Left cardiac atrium (tissue), 4 donors: ENCODE measurements at regions not wholly inside any gene's neighbourhood (a gene's known extent, or its start where the extent isn't known, plus 50 kb on each side); places are given as distances from the start of the nearest gene placed in this dataset.
"Not testable (repeated sequence)": the region's sequence is repeated elsewhere in the genome, so short reads cannot be mapped to it uniquely, and the experiment has no call there.

ENCODE experiments used
- ATAC-seq, 2 donors: fragments of 200-7000 bp; cut with Tn5 transposase; one replicate each; pipeline ENCODE4 v1.9.1; 2020; ENCODE audit warnings: mild to moderate bottlenecking in 2 of 2, moderate library complexity in 2 of 2
- DNase-seq: peaks from one replicate; pipeline ENCODE4 v3.0.0-alpha.2; 2020
- intact Hi-C, 2 donors: fragments of 100-400 bp; cut with DNase I; formaldehyde crosslinking; loops; one replicate each; pipeline versions ENCODE4 v1.14.1 to v1.15.1; 2022 to 2023
- donor health status: DM: no; HTN: yes; CAD: no.
- donor health status: DM: no; HTN: yes; CAD: no; lungs with severe emphysema.
- donor health status: DM: yes; HTN: yes; CAD: no.
- donor health status: Dilated cardiomyopathy.

DNA sequence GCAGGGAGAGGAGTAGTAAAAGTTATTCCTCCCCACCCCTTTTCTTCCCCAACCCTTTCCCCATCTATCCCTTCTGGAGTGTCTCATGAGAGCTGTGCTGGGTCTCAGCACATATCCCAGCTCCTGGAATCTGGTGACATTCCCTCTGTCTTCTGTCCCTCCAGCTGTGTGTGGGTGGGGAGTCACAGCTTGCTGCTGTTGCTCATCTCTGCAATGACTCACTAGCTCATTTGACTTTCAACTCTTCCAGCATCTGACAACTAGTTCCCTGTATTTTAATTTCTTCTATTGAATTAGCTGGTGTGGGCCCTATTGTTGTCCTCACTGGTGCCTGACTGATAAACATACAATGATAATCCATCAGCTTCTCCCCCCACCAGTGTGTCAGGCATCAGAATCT lies 198.9 kb upstream of the AUTS2 start:
- ATAC-seq, result peak in 1 of 2 donors; percentile 58

DNA sequence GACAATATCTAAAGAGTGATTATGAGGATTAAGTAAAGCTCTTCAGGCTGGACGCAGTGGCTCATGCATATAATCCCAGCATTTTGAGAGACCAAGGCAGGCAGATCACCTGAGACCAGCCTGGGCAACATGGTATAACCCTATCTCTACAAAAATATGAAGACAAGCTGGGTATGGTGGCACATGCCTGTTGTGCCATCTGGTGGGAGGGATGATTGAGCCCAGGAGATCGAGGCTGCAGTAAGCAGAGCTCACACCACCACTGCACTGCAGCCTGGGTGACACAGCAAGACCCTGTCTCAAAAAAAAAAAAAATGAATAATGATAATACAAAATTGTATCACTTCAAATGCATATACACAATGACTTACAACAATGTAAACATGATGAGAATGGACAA lies 195.6 kb upstream of the AUTS2 start:
- DNase-seq (no peak), ATAC-seq (no peak)
- intact Hi-C loops, result loop anchor here in 1 of 2 donors (10.0 kb wide), 1 partner anchor 532 kb away; no protein-coding TSS in a partner anchor

More for the DNA sequence above, 198.9 kb upstream of the AUTS2 start:
- DNase-seq, result no peak
- intact Hi-C loops, result no loop called here

DNA sequence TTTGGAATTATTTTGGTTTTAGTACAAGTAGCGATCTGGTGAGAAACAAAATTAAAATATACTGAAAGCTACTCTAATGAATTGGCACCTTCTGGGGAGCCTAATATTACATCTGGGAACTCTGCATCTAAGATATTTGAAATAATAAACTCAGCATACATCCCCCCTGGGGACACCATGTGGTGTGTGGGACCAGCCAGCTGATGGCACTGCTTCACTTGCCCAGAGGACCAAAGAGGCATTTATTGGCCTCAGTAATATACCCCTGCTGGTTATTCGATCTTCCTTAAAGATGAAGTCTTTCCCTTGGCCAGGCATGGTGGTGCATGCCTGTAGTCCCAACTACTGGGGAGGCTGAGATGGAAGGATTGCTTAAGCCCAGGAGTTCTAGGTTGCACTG lies 195.1 kb upstream of the AUTS2 start:
- DNase-seq (no peak), ATAC-seq (peak in 1 of 2 donors; percentile 31)
- intact Hi-C loops, result loop anchor here in 1 of 2 donors (10.0 kb wide), 1 partner anchor 532 kb away; no protein-coding TSS in a partner anchor

DNA sequence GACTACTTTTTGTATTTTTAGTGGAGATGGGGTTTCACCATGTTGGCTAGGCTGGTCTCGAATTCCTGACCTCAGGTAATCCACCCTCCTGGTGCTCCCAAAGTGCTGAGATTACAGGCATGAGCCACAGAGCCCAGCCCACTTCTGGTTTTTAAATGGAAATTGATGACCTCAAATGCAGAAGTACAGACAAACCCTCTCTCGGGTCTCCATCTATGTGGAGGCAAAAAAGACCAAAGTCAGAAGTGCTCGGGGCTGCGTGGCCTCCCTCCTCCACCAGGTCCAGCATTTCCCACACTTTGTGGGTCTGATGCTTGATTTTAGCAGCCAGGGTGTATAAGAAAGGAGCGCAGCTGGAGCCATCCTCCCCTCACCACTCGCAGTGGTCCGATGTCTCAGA lies 187.3 kb upstream of the AUTS2 start:
- DNase-seq, result no peak
- intact Hi-C loops, result no loop called here
- no peak for ATAC-seq

DNA sequence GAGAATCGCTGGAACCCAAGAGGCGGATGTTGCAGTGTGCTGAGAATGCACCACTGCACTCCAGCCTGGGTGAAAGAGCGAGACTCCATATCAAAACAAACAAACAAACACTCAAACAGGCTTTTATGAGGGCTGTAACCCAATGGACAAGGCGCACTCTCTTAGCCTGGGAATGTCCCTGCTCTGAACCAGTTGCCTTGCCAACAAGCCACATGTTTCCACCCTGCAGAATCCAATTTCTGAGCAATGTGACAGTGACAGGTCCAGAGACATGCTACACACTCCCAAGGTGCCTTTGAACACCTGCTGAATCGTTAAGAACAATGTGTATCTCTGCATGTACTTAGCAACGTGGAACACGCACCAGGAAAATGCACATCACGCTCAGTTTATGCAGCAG lies 186.8 kb upstream of the AUTS2 start:
- ATAC-seq (no peak), DNase-seq (no peak)
- intact Hi-C loops, result no loop called here

DNA sequence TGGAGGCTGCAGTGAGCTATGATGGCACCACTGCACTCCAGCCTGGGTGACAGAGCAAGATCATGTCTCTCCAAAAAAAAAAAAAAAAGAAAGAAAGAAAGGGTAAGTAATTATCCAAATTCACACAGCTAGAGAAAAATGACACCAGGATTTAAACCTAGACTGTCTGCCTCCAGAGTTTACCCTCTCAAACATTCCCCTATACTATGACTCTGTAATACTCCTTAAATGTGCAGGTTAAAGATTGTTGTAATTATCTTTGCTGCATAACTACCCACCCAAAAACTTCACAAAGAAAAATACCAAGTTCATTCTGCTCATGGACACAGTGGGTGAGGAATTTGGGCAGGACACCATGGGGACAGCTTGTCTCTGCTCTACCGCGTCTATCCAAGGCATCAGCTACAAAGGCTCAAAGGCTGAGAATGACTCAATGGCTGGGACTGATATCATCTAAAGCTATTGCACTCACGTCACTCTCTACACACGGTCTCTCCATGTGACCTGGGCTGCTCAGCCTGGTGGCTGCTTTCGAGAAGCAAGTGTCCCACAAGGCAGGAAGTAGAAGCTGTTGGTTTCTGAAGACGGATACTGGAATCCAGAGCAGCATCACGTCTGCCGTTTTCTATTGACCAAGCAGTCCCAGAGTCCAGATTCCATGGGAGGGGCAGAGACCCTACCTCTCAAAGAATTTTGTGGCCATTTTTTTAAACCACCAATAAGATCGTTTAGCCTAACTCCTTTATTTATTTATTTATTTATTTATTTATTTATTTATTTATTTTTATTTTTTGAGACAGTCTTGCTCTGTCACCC lies 185.7 kb upstream of the AUTS2 start:
- DNase-seq, result peak; percentile 68
- ATAC-seq, result peak; percentile 78 to 98
- intact Hi-C loops, result no loop called here

DNA sequence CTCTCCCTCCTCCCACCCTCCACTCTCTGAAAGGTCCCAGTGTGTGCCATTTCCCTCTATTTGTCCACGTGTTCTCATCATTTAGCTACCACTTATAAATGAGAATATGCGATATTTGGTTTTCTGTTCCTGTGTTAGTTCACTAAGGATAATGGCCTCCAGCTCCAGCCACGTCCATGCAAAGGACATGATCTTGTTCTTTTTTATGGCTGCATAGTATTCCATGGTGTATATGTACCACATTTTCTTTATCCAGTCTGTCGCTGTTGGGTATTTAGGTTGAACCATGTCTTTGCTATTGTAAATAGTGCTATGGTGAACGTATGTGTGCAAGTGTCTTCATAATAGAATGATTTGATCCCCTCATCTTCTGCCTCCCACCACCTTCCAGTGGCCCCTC lies 183.7 kb upstream of the AUTS2 start:
- intact Hi-C loops, result no loop called here
- ATAC-seq (no peak), DNase-seq (no peak)

DNA sequence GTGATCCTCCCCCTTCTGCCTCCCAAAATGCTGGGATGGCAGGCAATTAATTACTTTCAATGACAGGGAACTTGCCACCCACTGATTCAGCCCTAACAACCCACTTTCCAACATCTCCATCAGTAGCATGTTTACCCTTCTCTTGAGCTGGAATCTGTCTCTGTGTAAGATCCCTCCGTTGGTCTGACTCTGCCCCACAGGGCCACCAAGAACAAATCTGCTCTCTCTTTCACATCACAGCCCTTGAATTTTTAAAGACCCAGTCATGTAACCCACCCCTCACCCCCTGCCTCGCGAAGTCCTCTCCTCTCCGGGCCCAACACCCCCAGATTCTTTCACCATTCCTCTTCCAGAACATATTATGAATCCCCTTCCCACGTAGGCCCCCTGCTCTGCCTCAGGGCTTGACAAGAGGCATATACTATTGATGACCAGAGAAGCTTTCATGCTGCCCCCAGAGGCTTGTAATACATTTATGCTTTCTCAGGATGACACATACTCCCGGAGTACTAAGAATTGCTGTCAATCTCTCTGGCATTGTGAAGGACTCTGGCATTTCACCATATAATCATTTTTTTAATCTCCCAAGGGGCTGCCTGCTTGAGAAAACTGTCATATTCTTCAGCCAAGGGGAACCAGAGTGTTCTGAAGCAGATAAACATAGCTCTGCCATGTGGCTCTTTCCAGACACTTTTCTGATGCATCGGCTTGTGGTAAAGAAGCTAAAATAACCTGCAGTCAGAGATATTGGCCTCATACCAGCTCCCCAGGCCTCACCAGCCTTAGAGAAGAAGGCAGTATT lies 179.2 kb upstream of the AUTS2 start:
- no peak for DNase-seq
- intact Hi-C loops, result no loop called here
- ATAC-seq, result peak in 1 of 2 donors; percentile 55

DNA sequence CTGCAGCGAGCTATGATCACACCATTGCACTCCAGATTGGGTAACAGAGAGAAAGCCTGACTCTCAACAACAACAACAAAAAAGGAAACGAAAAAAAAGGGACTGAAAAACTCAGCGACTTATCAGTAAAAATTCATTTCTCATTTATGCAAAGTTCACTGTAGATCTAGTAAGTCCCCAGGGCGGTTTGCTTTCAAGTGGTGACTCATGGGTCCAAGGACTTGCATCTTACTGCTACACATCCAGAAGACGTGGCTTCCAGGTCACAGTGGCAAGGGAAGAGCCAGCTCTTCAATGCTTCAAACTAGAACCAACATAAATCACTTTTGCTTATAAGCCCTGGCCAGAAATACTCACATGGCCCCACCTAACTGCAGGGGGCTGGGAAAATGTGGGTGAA lies 178.3 kb upstream of the AUTS2 start:
- DNase-seq (no peak), ATAC-seq (no peak)
- intact Hi-C loops, result no loop called here

DNA sequence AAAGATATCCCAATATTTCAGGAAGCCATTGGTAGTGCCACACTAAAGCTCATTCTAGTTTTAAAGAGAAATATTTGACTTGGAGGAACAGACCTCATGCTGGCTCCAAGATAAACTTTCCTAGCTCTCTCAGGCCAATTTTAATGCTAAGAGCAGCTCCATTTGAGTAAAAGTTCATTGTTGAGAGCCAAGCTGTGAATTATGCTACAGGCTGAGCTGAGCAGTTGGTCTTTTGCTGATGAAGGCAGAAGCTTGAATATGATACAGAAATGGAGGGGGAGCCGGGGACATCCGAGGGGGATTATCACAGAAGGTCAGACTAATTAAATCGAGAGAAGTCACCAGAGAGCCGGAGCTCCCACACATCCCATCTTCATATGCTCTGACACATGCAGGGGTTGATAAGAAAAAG lies 175.7 kb upstream of the AUTS2 start:
- ATAC-seq (peak; percentile 41 to 42), DNase-seq (no peak)
- intact Hi-C loops, result no loop called here

DNA sequence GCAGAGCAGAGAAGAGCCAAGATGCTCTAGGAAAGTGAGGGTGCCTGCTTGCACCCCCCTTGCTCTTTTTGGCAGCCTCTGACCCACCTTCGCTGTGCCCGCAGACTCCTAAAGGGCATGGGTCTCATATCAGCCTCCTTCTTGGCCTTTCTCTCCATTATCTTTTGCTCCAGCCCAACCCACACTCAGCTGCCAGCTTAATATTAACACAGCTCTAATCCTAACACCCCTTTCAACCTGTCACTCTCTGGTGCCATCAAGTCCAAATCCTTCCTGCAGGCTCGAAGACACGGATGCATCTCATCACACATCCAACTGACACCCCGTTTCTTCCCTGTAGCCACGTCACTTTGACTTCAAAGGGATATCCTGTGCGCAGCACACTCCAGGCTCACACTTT lies 171.6 kb upstream of the AUTS2 start:
- DNase-seq, result no peak
- intact Hi-C loops, result no loop called here
- no peak for ATAC-seq

DNA sequence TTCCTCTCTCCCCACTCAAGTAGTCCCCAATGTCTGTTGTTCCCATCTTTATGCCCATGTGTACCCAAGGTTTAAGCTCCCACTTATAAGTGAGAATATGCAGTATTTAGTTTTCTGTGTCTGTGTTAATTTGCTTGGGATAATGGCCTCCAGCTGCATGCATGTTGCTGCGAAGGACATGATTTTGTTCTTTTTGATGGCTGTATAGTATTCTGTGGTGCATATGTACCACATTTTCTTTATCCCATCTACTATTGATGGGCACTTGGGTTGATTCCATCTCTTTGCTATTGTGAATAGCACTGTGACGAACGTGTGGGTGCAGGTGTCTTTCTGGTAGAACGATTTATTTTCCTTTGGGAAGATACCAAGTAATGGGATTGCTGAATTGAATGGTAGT lies 170.2 kb upstream of the AUTS2 start:
- no peak for DNase-seq
- no peak for ATAC-seq
- intact Hi-C loops, result no loop called here

DNA sequence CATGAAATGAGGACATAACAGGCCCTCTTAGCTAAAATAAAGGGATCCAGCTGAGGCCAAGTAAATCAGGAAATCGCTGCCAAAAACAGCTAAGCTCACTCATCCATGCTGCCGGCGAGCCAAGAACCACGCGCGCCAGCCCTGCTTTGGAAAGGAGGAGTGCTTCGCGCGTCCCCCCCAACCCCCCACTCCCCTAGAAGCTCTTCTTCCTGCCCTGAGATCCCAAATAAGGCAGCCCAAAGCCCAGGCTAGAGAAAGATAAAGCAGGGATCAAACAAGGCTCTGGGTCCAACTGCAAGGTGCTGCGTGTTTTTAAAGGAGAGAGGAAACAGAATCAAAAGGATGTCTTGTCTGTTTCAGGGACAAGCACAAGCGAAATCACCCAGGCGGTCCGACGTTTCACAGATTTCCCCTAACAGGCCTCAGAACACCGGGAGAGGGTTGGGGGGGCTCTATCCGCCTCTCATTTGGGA lies 168.3 kb upstream of the AUTS2 start:
- intact Hi-C loops, result no loop called here
- peak; percentile 69 for DNase-seq
- peak; percentile 89 to 94 for ATAC-seq

DNA sequence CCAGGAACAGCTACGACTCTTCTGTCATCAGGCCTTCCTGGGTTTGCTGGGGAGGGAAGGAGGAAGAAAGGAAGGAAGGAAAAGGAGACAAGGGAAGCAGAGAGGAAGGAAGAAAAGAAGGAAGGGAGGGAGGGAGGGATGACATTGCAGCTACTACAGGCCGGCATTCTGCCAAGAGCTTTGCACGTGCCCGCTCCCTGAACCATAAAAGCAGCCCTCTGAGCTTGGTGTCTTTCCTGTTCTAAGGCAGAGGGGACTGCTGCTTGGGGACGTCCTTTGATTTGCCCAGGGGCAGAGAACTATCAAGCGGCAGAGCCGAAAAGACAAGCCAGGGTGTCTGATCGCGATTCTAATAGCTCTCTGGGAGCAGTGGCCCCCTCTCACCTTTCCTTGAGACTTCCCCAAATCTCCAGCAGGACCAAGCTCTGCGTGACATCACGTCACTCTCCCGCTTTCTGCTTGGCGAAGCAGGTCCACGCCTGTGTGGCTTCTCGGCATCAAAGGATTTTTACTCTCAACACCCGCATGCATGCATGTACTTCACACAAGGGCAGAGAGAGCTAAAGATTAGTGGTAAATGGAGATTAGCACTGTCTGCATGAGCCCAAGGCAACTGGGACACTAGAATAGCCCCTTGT lies 167.8 kb upstream of the AUTS2 start:
- DNase-seq (peak; percentile 46), ATAC-seq (peak; percentile 55 to 67)
- intact Hi-C loops, result no loop called here

DNA sequence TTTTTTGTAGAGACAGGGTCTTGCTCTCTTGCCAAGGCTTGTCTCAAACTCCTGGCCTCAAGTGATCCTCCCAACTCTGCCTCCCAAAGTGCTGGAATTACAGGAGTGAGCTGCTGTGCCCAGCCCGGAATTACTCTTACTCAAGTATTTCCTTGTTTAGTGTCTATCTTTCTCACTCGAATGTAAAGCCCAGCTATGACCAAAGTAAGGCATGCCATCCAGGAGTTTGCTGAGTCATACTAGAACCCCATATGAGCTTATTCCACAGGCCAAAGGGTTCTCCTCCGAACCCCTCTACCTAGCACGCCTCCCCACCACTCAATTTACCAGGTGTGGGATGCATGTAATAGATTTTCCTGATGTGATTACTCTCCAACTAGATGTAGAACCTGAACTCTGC lies 166.6 kb upstream of the AUTS2 start:
- DNase-seq (no peak), ATAC-seq (no peak)
- intact Hi-C loops, result no loop called here

DNA sequence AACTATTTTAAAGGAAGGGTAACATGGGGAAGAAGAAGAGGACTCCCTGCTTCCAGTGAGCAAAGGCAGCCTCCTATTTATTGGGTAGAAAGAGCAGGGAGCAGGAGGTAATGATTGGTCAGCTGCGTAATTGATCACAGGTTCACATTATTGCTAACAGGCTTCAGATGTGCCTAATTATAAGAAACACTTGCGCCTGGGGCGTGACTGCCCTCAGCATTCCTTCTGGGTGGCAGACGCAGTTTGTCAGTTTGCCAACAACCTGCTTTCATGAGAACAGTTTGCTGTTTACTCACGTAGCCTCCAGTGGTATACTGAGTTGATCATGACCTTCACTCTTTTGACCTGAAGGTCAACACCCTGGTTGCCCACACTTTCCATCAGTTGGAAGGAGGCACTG lies 166.0 kb upstream of the AUTS2 start:
- intact Hi-C loops, ATAC-seq: not testable (repeated sequence)

DNA sequence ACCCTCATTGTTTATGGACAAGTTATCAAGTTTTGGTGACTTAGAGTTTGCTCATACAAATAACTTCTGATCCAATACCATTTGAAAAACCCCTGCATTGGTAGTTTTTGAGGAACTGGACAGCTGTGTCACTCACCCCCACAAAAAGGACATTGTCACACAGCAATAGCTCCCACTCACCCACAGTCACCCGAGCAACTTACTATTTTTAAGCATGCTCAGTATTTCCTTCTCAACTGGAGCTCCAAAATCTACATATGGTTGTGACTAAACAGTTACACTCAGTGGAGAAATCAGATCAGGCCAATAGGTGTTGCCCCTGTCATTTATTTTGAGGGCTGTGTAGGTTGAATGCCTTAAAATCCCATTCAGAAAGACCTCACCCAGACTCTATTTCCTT lies 165.2 kb upstream of the AUTS2 start:
- ATAC-seq (no peak), DNase-seq (no peak)
- intact Hi-C loops, result no loop called here

More for the DNA sequence above, 166.0 kb upstream of the AUTS2 start:
- not testable (repeated sequence) for DNase-seq

DNA sequence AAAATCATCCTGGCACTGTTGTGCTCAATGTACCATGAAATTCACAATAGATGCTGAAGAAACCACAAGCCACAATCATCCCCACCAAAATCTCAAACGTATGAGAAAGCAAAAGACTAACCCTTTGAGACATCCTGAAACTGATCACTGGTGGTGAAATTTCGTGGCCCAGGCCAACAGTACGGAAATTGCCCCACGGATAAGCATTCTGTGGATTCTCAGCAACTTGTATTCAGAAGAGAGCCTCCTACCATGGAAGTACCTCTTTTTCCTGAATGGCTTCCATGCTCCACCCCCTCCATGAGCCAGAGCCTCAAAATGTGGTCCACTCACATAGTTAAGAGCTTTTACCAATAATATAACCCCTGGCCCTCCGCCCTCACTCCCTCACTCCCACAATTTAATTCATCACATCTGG lies 163.9 kb upstream of the AUTS2 start:
- intact Hi-C loops, result no loop called here

DNA sequence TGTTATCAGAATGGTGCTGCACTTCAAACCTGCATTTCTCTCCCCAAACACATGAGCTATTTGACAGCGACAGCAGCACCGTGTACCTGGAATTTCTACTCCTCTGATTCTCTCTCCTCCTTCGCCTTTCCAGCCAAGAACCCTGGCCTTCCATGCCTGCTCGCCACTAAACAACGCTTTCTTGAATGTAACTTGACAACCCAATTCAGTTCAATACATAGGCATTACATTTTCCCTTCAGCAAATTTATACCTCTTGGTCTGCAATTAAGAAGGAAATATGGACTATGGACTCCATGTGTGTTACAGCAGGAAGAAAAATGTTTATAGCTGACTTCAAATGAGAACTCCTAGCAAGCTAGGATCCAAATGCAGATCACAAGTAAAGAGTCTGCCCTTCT lies 162.6 kb upstream of the AUTS2 start:
- intact Hi-C loops, result no loop called here
- ATAC-seq (no peak), DNase-seq (no peak)

More for the DNA sequence above, 163.9 kb upstream of the AUTS2 start:
- DNase-seq, result no peak
- no peak for ATAC-seq

DNA sequence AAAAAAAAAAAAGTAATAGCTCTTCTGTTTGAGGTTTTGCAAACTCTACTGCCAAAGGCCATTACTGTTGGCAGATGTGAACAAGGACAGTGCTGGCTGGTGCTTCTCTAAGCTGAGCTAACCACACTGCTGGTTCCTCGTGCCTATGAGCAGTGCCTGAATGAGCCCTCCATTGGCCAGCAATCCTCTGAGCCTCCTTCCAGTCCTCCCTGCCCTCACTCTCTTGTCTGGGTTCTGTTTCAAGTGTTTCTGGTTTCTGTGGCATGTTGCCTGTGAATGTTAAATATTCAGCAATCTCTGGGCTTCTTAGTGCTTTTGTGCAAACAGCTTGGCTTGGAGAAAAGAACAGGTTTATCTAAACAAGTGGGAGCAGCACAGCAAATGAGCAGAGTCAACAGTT lies 161.3 kb upstream of the AUTS2 start:
- DNase-seq (no peak), ATAC-seq (no peak)
- intact Hi-C loops, result no loop called here
